Right lobe of liver (tissue), 6 donors: ENCODE measurements at regions not wholly inside any gene's neighbourhood (a gene's known extent, or its start where the extent isn't known, plus 50 kb on each side); places are given as distances from the start of the nearest gene placed in this dataset.

Experiments
- ATAC-seq, 4 donors: fragments of 200-7000 bp; cut with Tn5 transposase; one replicate each; pipeline ENCODE4 v1.9.1; 2020; ENCODE audit warnings: mild to moderate bottlenecking in 4 of 4, moderate library complexity in 4 of 4
- DNase-seq, 3 donors: peaks; one replicate each; pipeline ENCODE4 v3.0.0-alpha.2; 2020
- H3K27ac ChIP-seq, 3 donors: fragments of 200-600 bp; one replicate each; pipeline ENCODE4 v1.8.0; 2022
- H3K27me3 ChIP-seq, 2 donors: fragments of 200-600 bp; one replicate each; pipeline ENCODE4 v1.8.0; 2022
- H3K36me3 ChIP-seq, 4 donors: fragments of 200-600 bp; sonication (generic) in 1 of 4; one replicate each; pipeline versions ENCODE4 v1.5.1 to v1.8.0; 2017 to 2022; ENCODE audit warnings: control low read depth in 1 of 4
- H3K4me1 ChIP-seq, 4 donors: fragments of 200-600 bp; sonication (generic) in 1 of 4; one replicate each; pipeline versions ENCODE4 v1.5.1 to v1.8.0; 2017 to 2022; ENCODE audit warnings: control low read depth in 1 of 4
- H3K4me3 ChIP-seq, 3 donors: fragments of 200-600 bp; one replicate each; pipeline ENCODE4 v1.8.0; 2022
- H3K9me3 ChIP-seq, 4 donors: fragments of 200-600 bp; sonication (generic) in 1 of 4; one replicate each; pipeline versions ENCODE4 v1.5.1 to v1.8.0; 2017 to 2022; ENCODE audit warnings: control low read depth in 1 of 4
- POLR2A ChIP-seq: fragments of 450-650 bp; IDR thresholded peaks from one replicate; pipeline ENCODE4 v1.6.1; 2017; ENCODE audit warnings: antibody characterized with exemption, mild to moderate bottlenecking
- WGBS: methylation state at CpG from one replicate; pipeline ENCODE4 v1.1.6; 2018; ENCODE audit warnings: low coverage, low lambda C conversion rate; ENCODE audit not compliant: insufficient coverage; ENCODE audit errors: missing lambda C conversion rate; 5-methylcytosine and 5-hydroxymethylcytosine counted together
- intact Hi-C, 2 donors: fragments of 100-400 bp; cut with DNase I; formaldehyde crosslinking; loops; one replicate each; pipeline versions ENCODE4 v1.11.2 to v1.14.1; 2022
- TF ChIP-seq, protein P1 (sequence below), 4 donors: fragments of 200-600 bp in 3 of 4; fragments of 450-650 bp in 1 of 4; IDR thresholded peaks; one replicate each; pipeline versions ENCODE4 v1.5.1 to v1.8.0; 2016 to 2022; ENCODE audit warnings: antibody characterized with exemption in 4 of 4, mild to moderate bottlenecking in 2 of 4
- donor health status: DM: no; HTN: yes; CAD: no.
- donor health status: DM: no; HTN: no; CAD: no.
- donor health status: DM: no; HTN: no; CAD: no.
- donor health status: DM: no; HTN: yes; CAD: no.
- donor health status: DM: no; HTN: yes; CAD: no.

DNA sequence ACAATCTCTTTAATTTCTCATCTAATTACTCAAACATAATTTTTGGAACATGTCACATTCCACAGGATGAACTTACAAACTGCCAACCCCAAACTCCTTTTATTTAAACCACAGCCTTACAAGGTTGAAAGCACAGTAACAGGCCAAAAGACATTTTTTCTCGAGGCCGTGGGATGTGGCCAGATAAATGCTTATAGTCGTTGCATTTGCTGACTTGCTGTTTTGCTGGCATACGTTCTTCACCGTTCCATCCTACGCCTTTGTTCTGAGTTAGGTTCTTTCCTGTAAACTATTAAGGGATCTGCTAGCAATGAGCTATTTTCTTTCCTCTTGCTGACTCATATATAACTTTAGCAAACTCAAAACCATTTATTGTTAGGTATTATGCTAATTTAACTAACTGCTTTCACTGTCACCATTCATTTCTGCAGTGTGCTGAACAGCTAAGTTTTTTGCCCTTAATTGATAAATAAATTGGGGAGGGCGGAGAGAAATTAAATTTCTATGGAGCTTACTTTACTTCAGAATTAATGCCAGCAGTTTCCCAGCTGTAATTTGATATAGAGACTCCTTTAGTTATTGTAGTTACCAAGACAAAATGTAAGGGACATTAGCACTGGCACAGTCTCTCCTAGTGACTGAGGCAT lies 135.1 kb upstream of the PACRGL start:
- TF ChIP-seq, protein P1, sequence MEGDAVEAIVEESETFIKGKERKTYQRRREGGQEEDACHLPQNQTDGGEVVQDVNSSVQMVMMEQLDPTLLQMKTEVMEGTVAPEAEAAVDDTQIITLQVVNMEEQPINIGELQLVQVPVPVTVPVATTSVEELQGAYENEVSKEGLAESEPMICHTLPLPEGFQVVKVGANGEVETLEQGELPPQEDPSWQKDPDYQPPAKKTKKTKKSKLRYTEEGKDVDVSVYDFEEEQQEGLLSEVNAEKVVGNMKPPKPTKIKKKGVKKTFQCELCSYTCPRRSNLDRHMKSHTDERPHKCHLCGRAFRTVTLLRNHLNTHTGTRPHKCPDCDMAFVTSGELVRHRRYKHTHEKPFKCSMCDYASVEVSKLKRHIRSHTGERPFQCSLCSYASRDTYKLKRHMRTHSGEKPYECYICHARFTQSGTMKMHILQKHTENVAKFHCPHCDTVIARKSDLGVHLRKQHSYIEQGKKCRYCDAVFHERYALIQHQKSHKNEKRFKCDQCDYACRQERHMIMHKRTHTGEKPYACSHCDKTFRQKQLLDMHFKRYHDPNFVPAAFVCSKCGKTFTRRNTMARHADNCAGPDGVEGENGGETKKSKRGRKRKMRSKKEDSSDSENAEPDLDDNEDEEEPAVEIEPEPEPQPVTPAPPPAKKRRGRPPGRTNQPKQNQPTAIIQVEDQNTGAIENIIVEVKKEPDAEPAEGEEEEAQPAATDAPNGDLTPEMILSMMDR (IDR thresholded peaks at IDR 0.05), result no peak
- no peak for TF ChIP-seq POLR2A
- Histone ChIP-seq H3K4me3 (no peak overlapping the region), H3K27ac (no peak overlapping the region), H3K4me1 (no peaks in the 10 kb centered on the region), H3K27me3 (no peaks in the 10 kb centered on the region), H3K9me3 (no peaks in the 10 kb centered on the region), H3K36me3 (no peaks in the 10 kb centered on the region)
- intact Hi-C loops, result no loop called here
- ATAC-seq (no peak), DNase-seq (no peak)
- WGBS, result 59% methylated on average over 7 of the region's 7 CpGs

DNA sequence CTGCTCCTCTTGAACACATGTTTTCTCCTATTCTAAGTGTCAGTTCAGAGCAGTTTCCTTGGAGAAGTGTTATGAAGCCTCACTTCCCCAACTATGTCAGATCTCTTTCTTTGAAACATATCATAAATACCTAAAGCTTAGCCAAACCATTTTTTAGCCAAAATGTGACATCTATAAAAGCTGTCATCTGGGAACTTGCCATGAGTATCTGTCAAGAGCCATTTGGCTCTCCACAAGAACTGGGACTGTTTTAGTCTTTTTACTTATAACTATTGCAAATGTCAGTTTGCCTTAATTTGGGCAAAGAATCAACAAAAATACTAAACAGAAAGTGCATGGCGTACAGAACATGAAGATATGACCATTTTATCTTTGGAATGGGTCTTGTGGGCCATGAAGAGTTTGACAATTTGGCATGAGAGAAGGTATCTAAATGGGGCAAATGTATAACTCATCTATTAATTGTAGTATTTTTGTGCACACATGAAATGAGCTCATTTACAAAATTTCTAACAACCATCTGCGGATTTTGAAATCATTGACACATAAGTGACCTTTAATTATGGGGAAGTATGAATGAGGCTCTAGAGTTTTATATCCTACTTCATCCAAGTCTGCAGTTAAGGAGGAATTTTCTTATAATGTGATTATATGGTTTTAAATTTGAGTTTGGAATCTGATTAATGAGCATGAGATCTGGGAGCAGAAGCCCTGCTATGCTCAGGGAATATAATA lies 129.1 kb upstream of the PACRGL start:
- Histone ChIP-seq H3K36me3 (no peaks in the 10 kb centered on the region), H3K27me3 (no peaks in the 10 kb centered on the region), H3K4me1 (no peaks in the 10 kb centered on the region), H3K4me3 (no peak overlapping the region), H3K27ac (no peak overlapping the region), H3K9me3 (no peaks in the 10 kb centered on the region)
- ATAC-seq (no peak), DNase-seq (no peak)
- TF ChIP-seq, protein P1 (IDR thresholded peaks at IDR 0.05), result no peak
- TF ChIP-seq POLR2A, result no peak
- intact Hi-C loops, result no loop called here
- 76% methylated on average over 2 of the region's 2 CpGs for WGBS

GRCh38 chr4:20572976-20573375 lies 127.3 kb upstream of the PACRGL start:
- Histone ChIP-seq H3K4me3 (no peak overlapping the region), H3K4me1 (no peaks in the 10 kb centered on the region), H3K27ac (no peak overlapping the region), H3K36me3 (no peaks in the 10 kb centered on the region), H3K9me3 (peaks cover 0 to 2% (median 0%) of the 10 kb centered on the region in 4 donors), H3K27me3 (no peaks in the 10 kb centered on the region)
- intact Hi-C loops, result no loop called here
- no peak for DNase-seq
- ATAC-seq, result no peak
- 72% methylated on average over 8 of the region's 8 CpGs for WGBS
- TF ChIP-seq, protein P1 (IDR thresholded peaks at IDR 0.05), result no peak
- TF ChIP-seq POLR2A, result no peak

DNA sequence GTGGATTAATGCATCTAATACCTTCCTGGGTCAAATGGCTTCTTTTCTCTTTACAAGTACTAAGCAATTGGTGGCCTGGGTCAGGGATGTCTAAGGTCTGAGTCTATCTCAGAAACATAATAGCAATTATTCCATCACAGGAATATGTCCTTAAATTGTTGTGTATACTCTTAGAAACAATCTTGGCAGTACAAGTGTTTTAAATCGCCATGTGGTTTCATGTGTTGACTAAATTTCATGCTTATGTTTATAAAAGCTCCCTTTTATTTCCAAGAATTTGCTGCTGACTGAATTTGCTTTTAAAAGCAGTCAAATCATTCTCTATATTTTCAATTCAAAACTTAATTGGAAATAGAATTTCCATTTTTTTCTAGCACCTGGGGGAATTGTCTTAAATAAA lies 125.3 kb upstream of the PACRGL start:
- intact Hi-C loops, result no loop called here
- H3K9me3 ChIP-seq, result peaks cover 0 to 2% (median 0%) of the 10 kb centered on the region in 4 donors
- H3K27me3 ChIP-seq, result no peaks in the 10 kb centered on the region
- 85% methylated on average over 1 of the region's 1 CpG for WGBS
- H3K4me3 ChIP-seq, result no peak overlapping the region
- no peaks in the 10 kb centered on the region for H3K36me3 ChIP-seq
- no peak for ATAC-seq
- no peaks in the 10 kb centered on the region for H3K4me1 ChIP-seq
- TF ChIP-seq, protein P1 (IDR thresholded peaks at IDR 0.05), result no peak
- no peak for TF ChIP-seq POLR2A
- DNase-seq, result no peak
- no peak overlapping the region for H3K27ac ChIP-seq
